K562 (cell line): ENCODE measurements at regions not wholly inside any gene's neighbourhood (a gene's known extent, or its start where the extent isn't known, plus 50 kb on each side); places are given as distances from the start of the nearest gene placed in this dataset.

Experiments
- ESRRA ChIP-seq: fragments of 450-650 bp; IDR thresholded peaks from 2 replicates; pipeline ENCODE4 v1.6.1; 2014; ENCODE audit warnings: low read depth, mild to moderate bottlenecking, moderate library complexity, borderline replicate concordance
- POLR2AphosphoS5 ChIP-seq: IDR thresholded peaks from 2 replicates; pipeline ENCODE4 v1.6.1; 2011; ENCODE audit warnings: mild to moderate bottlenecking, low read depth, low read length, moderate library complexity; ENCODE audit not compliant: control insufficient read depth, insufficient read depth
- ZBTB7A ChIP-seq: IDR thresholded peaks from 2 replicates; pipeline ENCODE4 v1.6.1; 2011; ENCODE audit warnings: low read depth, mild to moderate bottlenecking, low read length, moderate library complexity, borderline replicate concordance; ENCODE audit not compliant: control insufficient read depth
- TF ChIP-seq, protein P1 (sequence below), 3 experiments: IDR thresholded peaks in 2 of 3; conservative IDR thresholded peaks in 1 of 3; 2 replicates each; pipeline ENCODE4 v1.5.1; 2011 to 2012; ENCODE audit warnings: low read length in 3 of 3, mild to moderate bottlenecking in 3 of 3, control low read depth in 2 of 3, improper control_type of control experiment in 1 of 3, inconsistent platforms in 1 of 3, low read depth in 1 of 3, mixed read lengths in 1 of 3, moderate library complexity in 1 of 3; ENCODE audit not compliant: insufficient read depth in 2 of 3

DNA sequence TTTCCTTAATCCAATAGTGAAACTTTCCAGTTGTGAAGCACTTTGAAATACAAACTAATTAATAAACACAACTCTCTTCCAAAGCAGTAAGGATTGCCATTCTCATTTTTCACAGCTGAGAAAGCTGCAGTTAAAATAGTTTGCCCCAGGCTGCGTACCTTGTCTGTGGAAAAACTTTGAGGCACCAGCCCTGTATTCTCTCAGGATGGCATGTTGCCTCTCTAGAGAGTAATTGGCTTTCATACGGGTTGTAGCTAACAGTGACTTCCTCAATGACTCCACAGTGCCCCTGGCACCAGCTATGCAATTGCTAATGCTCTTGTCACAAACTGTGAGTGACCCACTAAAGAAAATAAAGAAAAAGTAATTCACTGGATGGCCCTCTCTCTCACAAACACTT, 345.7 kb downstream of the MTX2 start:
- TF ChIP-seq, protein P1, sequence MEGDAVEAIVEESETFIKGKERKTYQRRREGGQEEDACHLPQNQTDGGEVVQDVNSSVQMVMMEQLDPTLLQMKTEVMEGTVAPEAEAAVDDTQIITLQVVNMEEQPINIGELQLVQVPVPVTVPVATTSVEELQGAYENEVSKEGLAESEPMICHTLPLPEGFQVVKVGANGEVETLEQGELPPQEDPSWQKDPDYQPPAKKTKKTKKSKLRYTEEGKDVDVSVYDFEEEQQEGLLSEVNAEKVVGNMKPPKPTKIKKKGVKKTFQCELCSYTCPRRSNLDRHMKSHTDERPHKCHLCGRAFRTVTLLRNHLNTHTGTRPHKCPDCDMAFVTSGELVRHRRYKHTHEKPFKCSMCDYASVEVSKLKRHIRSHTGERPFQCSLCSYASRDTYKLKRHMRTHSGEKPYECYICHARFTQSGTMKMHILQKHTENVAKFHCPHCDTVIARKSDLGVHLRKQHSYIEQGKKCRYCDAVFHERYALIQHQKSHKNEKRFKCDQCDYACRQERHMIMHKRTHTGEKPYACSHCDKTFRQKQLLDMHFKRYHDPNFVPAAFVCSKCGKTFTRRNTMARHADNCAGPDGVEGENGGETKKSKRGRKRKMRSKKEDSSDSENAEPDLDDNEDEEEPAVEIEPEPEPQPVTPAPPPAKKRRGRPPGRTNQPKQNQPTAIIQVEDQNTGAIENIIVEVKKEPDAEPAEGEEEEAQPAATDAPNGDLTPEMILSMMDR (IDR thresholded peaks at IDR 0.05 in 2 of 3, conservative IDR thresholded peaks at IDR 0.05 in 1 of 3; ENCODE audit: insufficient read depth in 2 of 3, low read depth in 1 of 3, low read length in 3 of 3): no peak
- no peak for TF ChIP-seq ESRRA
- TF ChIP-seq POLR2AphosphoS5: no peak
- no peak for TF ChIP-seq ZBTB7A
